ENCODE measurements at regions not wholly inside any gene's neighbourhood (a gene's known extent, or its start where the extent isn't known, plus 50 kb on each side); places are given as distances from the start of the nearest gene placed in this dataset.

DNA sequence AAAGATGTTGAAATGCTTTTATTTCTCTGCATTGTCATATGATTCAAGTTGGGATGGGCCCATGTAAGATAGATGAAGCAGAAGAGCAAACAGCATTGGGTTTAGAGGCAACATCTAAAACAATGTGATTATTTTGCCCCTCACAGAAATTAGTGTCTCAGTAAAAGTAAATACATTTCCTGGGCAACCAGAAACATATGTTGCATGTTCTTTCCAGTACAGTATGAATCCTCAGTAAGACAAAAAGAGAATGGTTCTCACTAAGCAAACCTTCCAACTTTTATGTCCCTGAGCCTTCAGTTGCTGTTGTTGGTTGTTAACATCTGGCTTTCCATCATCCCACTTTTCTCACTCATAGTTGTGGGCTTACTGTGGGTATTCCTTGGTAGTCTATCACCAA, 222.5 kb upstream of the PRPS1L1 start:
- DNase-seq (ENCODE audit: low spot score) = no peak

DNA sequence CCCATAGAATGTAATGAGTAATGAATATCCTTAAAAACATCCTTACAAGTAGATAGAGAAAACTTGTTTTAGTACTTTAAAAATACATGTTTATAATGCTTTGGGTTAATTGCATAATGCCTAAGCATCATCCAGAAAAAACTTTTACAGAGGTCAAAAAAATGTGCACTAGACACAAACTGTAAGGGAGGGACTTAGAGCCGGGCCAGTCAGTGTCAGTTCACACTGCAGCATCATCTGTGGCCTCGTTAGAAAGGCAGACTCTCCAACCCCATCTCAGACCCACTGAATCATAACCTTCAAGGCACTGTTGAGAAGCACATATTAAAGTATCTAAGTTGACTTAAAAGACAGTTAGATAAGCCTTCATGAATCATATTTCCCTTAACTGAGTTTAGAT, 230.1 kb upstream of the PRPS1L1 start:
- DNase-seq (ENCODE audit: low spot score) = no peak

DNA sequence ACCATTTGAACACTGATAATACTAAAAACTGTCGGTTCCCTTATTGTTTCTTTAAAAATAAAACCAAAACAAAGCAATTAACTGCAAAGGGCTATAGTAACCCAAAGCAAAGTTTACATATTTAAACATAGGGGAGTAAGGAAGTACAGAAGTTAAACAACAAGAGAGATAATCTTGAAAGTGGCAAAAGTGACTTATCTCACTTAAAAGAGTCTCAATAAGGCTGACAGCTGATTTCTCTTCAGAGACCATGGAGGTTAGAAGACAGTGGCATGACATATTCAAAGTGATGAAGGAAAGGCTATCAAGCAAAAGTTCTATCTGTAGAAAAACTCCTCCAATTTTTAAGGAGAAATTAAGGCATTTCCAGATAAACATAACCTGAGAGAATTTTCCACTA, 233.5 kb upstream of the HDAC9 start:
- DNase-seq (ENCODE audit: low spot score) = no peak

DNA sequence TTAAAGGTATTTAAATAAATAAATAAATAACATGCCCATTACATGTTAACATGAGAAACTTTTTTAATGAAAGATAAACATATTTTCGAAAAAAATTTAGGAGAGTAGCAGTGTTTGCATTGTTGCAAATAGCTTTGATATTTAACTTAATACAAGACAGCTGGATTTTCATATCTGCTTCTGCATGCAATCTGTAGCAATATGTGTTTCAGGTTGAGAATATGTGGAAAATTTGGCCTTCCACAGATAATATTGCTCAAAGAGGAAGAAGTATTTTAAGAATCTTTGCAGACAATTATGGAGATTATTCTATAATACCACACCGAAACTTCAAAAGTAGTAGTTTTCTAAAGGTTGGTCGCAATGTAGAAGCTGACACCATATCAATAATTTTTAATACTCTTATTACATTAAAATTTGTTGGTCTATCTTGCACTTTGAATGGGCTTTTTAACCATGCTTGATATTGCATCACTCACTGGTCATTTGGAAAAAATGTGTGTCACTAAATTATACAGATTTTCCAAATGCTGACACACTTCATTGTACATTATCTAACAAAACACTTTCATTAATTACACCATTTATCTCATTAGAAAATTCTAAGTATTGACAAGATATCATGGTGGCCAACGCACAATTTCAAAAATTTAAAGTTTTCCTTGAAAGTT, 229.8 kb upstream of the HDAC9 start:
- DNase-seq (ENCODE audit: low spot score) = no peak

DNA sequence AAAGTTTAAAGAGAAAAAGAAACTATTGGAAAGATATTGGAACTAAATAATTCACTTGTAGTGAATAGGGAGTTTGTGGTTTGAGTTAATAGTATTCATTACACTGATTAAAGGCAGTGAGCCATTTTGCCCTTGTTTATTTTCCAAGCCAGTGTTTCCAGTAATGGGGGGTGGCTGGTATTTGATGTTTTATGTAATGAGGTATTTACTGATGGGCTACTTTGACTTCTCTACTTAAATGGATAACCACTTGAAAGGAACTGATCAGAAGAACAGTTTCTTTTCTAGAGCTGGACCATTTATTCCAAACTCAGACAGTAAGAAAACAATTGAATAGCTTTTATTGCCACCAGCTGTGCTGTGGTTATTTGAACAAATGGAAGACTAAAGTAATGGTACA, 227.0 kb upstream of the HDAC9 start:
- DNase-seq (ENCODE audit: low spot score) = no peak

DNA sequence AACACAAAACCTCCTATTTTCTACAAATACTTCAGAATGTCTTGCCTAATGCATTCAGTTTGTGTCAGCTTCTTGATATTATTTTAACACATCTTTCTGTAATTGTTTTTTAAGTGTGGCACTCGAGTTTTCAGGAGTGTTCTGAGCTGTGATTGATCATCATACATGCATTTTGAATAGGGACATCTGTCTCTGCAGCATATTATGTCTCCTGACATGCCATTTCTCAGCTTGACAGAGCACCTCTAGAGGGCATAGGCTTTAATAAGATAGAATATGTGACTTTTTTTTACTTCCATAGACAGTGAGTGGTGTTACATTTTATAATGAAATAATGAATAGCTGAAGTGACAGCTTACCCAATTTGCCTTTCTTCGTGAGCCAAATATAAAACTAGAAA, 219.2 kb upstream of the HDAC9 start:
- no peak for DNase-seq (ENCODE audit: low spot score)

DNA sequence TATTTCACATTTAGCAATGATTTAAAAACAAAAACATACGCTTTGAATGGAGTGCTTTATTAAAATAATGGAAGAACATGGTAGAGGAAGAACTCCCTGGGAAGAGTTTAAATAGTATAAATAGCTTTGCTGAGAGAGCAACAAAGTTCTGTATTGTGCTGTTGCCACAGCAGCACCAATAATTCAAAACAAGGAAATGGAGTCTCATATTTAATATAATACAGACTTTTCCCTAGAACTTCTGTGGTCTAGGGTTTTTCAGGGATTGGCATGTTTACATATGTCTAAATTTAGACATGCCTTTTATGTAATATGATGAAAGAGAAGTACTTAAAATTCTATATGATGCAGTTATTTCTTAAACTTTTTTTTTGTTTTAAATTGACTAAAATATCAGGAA, 217.2 kb upstream of the HDAC9 start:
- DNase-seq (ENCODE audit: low spot score) = no peak

DNA sequence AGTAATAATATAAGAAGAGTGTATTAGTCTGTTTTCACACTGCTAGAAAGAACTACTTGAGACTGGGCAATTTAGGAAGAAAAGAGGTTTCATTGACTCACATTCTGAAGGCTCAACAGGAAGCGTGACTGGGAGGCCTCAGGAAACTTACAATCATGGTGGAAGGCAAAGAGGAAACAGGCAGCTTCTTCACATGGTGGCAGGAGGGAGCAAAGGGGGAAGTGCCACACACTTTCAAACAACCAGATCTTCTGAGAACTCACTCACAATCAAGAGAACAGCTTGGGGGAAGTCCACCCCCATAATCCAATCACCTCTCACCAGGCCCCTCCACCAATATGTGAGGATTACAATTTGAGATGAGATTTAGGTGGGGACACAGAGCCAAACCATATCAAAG, 212.5 kb upstream of the HDAC9 start:
- peak; percentile 27 for DNase-seq (ENCODE audit: low spot score)

DNA sequence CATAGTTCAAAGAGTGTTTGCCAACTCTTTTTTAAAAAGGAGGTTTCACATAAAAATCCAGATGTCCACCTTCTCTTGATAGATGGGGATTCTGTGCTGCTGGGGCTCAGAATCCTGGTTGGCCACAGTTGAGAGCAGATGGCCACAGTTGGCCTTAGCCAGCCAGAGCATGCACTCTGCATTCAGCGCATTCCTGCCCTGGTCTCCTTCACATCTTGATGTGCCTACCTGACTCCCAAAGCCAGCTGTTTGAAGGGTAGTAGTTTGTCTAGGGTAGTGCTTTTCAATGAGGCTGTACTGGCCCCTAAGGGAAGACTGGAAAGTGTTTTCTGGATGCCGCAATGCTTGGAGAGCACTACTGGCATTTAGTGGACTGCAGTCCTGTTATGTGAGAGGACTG, 208.1 kb upstream of the HDAC9 start:
- DNase-seq (ENCODE audit: low spot score) = no peak

DNA sequence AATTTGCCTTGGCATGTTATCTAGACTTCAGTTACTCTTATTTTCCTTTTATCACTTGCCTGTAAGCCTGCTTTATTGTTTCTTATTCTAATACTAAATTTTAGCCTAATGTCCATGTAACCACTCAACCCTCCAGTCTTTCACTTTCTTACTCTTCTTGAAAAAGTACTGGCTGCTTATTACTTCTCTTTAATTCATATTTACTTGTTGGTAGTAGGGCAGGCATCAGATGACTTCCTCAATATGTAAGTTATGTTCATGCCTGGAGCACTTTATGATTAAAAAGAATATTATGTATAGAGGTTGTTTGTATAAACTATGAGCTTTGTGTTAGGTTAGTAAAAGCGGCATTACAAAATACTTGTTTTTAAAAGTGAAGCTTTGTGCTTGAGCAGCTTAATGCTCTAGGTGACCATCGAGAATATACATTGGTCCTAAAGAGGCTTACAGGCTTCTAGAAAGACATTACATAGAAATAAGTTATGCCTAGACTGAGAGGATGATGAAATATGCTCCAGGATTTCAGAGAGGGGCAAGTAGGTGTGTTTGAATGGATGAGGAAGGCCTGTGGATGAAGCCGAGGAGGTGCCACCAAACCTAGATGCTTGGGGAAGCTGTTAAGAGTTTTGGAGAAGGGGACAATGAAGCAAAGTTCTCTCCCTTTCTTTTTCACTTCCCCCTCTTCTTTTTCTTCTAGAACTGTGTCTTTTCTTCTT, 207.1 kb upstream of the HDAC9 start:
- DNase-seq (ENCODE audit: low spot score) = no peak

DNA sequence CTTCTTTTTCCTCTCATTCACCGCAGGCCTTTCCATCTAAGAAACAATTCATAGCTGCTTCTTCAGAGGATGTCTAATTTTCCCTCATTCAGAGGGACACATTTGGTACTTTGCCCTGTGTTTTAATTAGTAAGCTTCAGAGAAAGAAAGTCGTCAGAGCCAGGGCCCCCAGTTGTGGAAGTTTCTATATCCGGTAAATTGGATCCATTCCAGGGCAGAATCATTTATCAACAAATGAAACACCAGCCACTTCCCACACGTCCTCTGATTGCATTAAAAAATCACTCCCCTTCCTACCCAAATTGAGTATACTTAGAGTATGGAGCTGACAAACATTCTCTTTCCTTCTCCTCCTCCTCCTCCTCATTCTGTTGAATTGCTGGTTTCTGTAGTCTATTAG, 205.8 kb upstream of the HDAC9 start:
- no peak for DNase-seq (ENCODE audit: low spot score)

DNA sequence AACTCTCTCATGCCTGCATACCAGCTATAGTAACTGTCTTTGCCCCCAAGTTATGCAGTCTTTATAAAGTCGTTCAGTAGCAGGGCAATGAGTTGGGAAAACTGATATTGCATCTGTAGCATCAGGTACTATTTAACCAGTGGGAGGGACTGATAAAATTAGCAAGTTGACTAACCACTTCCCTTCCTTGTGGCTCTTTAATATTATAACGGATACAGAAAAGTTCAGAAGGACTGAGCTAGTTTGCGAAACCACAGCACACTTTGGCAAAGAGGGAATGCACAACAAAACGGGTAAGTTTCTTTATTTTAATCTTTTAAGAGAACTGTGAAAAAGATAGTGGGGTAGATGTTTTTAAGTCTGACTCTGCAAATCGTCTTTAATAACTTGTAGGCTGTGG, 205.3 kb upstream of the HDAC9 start:
- no peak for DNase-seq (ENCODE audit: low spot score)

DNA sequence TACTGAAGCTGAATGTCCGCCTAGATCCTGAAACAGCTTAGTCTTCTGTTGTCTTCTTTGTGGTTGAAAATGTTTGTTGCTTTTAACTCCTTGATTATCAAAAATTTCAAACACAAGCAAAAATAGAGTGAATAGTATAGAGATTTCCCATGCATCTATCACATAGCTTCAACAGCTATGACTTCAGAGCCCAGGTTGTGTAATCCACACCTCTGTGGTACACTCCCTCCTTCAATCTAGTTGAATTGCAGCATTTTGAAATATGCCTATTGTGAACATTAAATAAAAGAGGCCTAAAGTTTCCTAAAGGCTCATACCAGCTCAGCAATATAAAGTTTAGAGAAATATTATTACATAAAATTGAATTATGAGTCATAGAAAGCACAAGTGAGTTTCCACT, 204.7 kb upstream of the HDAC9 start:
- no peak for DNase-seq (ENCODE audit: low spot score)

DNA sequence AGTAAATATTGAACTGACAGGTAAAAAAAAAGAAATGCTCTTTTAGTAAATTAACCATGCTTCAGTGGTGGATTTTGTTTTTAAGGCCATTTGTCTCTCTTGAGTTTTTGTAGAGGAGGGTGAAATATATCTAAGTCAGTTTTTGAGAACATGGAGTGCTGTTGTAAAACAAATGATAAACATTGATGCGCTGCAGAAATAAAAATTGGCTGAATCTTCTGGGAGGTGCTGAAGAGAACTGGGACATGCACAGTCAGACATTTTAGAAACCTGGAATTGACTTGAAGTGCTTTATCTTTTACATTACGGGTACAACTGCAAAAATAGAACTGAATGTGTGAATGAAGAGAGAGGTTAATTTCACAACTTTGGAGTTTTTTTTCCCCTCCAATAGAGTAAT, 203.0 kb upstream of the HDAC9 start:
- no peak for DNase-seq (ENCODE audit: low spot score)

DNA sequence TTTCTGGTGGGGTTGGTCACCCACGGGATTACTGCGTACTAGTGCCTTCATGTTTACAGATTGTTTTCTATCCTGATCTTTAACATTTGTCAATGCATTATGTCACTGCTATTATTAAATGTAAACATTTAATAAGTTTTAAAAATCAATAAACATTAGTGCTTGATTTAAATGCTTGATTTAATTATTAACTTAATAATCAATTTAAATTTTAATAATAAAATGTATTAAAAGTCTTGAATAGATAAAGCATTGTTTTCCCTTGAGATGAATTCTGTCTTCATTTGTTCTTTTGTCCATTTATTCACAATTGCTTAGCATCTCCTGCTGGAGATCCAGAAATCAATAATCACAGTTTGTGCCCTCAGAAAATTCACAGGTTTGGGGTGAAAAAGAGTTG, 201.8 kb upstream of the HDAC9 start:
- no peak for DNase-seq (ENCODE audit: low spot score)

DNA sequence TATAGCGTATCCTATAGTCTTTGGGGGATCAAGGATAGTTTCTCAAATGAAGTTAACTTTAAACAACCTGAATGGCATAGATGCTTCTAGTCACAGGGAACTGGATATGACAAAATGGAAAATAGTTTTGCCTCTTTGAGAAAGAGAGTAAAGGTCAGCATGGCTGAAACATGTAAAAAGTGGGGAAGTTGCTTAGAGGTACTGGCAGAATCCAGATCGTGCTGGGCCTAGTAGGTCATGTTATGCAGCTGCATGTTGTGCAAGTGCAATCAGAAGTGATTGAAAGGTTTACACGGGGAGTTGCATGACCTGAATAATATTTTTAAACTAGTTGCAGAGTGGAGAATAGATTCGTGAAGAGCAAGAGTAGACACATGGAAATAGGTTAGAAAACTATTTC, 201.1 kb upstream of the HDAC9 start:
- no peak for DNase-seq (ENCODE audit: low spot score)

DNA sequence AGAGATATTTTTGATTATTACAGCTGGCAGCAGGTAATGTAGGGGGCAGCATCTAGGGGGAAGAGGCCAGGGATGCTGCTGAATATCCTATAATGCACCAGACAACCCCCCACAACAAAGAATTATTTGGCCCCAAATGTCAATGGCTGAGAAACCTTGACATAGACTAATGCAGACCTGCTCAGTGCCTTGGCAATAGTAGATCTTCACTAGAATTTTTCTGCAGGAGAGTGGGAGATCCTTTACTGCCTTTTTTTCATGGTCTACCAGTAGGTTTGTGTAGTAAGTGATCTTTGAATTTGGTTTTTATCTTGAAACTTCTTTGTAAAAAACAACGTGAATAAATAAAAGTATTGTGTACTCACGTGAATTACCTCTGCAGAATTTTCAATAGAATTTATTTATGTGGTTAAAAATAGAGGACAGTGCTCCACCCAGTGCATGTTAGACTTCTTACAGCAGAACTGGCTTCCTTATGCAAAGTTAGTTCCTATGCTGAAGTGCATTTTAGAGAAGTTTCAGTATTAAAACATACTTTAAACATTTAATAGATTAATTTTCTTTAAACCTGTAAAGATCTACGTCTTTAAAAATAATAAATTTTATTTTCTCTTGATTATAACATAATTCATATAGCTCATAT, 199.6 kb upstream of the HDAC9 start:
- no peak for DNase-seq (ENCODE audit: low spot score)

DNA sequence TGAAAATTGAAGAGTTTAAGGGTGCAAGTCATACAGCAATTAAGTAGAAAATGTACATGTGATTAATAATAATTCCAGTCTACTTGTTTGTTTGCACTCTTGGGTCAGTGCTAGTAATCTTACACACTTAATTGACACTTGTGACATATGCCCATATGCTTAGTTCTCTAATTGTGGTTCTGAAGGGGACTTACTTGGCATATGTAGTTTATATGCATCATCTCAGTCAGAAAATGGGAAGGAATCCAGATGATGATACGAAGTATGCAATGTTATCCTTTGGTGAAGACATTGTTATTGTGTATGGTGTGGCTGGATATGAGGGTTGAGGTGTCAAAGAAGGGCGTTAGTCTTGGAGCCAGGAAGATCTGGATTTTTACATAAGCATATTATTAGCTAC, 193.5 kb upstream of the HDAC9 start:
- DNase-seq (ENCODE audit: low spot score) = no peak

DNA sequence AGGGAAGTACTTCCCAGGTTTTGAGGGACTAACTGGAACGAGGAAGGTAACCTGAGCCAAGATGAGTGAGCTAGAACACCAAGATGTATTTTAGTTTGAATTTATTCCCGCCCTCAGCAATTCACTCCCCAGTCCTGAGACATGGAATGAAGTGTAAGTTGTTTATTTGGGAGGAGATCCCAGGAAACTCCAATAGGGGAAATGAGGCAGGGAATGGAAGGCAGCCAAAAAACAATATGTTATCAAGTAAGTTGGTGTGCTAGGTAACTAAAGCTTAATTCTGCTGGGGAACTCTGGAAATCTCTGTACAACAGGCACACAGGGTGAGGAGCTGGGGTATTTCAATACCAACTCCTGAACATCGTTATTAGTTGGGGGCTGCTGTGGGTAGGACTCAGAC, 189.7 kb upstream of the HDAC9 start:
- DNase-seq (ENCODE audit: low spot score) = no peak

DNA sequence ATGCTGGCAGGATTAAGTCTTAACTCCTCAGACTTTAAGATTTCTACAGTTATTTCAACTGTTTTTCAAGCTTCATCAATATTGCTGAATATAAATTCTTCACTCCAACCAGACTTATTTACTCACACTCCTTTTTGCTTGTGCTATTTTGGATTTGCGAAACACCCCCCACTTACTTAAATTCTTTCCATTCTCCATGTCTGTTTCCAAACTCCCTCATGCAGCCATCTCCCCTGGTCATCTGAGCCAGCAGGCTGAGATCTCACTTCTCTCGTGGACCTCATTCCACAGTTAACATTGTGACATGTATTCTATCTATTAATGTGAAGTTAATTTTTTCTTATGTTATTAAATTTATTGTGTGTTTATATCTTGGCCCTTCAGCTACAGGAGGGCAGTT, 188.9 kb upstream of the HDAC9 start:
- no peak for DNase-seq (ENCODE audit: low spot score)

DNA sequence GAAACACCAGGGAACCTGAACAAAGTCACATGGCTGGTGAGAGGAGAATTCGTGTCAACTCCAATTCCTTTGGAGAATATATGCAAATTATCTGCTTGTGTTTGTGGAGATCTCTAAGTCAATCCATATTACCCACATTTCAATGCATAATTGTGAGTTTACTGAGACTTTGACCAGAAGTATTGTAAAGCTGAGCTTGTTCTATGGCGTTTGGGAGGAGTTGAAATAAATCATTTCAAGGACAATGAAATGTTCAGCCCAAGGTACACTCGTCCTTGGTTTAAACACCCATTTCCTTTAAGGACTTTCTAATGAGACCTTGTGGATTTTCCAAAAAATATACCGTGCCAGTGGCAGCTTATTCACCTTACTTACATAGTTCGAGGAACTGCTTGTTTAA, 186.6 kb upstream of the HDAC9 start:
- DNase-seq (ENCODE audit: low spot score) = no peak

DNA sequence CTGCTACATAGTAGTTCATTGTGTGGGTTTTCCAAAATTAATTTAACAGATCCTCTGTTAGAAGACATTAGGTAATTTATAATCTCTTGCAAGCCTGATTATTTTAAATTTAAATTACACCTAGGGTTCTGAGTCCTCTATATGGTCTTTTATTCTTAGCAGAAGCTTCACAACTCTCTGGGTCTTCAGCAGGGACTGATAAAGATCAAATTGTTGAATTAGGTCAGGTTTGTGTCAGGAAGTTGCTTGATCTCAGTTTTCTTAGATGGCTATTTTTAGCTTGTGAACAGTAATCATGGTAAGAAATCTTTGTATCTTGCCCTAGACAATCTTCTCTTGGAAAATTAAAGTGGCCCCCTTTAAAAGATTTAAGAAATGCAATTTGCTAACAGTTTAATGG, 183.1 kb upstream of the HDAC9 start:
- DNase-seq (ENCODE audit: low spot score) = no peak

DNA sequence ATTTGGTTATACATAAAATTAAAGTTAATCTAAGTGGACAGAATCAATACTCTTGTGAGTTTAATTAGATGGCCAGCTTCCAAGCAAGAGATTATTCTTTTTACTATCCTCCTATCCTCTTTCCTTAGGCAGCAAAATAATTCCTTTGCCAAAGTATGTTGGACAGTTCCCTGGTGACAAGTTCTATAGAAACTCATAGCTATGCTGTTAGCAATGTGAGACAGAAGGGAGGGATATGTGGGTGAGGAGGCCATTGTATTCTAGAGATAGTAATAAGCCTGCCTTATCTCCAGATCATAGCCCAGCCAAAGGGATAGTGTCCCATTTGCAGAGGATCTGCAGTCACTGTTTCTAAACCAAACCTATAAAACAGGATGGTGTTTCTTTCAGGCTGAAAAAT, 181.6 kb upstream of the HDAC9 start:
- DNase-seq (ENCODE audit: low spot score) = no peak

DNA sequence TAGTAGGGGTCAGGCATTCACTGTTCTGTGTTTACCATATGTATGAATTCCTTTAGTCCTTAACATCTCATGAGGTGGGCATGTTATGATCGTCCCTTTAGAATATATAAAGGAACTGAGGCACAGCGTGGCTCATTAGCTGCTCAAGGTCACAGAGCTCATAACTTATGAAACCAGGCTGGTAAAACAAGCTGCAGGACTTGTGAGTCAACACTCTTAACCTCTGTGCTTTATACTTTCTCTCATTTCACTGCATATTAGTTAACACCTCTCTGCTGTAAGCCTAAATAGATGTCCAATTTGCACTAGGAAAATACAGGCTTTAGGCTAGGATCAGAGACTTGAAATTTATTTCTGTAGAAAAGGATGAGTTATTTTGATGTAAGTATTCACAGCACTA, 180.3 kb upstream of the HDAC9 start:
- no peak for DNase-seq (ENCODE audit: low spot score)

Data from kidney capillary endothelial cell (primary cell).